HG03432 (cell line): ENCODE measurements at regions not wholly inside any gene's neighbourhood (a gene's known extent, or its start where the extent isn't known, plus 50 kb on each side); places are given as distances from the start of the nearest gene placed in this dataset.

Source experiments
- ATAC-seq: cut with Tn5 transposase; IDR thresholded peaks from one replicate; pipeline ENCODE4 v1.9.1; 2021; ENCODE audit warnings: mild to moderate bottlenecking, moderate library complexity; ENCODE audit not compliant: unreplicated experiment

DNA sequence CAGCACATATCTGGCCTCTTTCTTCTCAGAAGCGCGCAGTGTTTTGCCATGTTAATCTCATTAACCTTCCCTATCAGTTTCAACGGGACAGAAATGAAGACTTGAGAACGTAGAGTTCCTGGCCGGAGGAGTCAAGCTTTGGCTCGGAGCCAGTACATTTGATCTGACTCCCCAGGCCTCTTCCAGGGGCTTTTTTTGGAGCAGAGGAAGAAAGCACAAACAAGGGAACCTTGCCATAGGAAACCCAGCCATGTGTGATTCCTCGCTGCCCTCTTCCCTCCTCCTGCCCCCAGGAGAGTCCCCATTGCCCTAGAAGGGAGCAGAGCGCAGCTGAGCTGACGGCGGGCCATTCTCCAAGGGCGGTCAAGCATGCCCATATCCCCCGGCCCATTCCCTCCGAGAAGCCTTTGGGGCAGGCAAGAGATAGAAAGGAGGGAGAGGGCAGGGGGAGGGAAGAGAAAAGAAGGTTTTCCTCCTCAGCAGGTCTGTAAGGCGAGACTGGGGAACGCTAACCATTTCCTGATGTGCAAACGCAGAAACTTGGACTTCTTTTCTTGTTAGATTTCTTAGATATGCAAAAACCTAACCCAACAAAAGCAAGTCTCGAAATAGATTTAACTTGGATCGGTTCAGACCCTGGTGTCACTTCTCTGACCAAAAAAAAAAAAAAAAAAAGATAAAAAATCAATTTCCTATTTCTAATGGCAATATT is 63.7 kb upstream of the POU3F3 start:
- ATAC-seq = no peak

DNA sequence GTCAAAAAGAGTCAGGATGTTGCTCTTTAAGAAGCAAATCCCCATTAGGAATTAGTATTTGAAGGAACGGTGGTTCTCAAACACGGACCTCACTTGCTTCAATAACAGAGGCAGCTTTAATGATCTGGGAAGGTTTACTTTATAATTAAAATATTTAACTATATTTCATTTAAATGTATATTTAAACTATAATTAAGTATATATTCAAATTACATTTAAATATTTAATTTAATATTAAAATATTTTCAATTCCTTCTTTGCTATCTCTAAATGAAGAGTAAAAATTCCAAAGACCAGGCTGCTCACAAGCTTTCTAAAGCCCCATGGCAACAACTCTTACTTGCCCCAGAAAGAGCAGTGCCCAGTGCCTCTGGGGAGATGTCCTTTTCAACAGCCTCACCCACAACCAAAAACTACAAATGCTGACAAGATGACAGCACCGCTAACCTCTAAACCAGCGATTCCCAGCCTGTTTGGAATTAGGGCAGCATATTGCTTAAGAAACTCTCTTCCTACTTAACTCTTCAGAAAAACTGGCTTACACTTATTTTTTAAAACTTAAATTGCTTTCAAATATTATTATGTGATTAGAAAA is 62.9 kb upstream of the POU3F3 start:
- ATAC-seq = no peak

DNA sequence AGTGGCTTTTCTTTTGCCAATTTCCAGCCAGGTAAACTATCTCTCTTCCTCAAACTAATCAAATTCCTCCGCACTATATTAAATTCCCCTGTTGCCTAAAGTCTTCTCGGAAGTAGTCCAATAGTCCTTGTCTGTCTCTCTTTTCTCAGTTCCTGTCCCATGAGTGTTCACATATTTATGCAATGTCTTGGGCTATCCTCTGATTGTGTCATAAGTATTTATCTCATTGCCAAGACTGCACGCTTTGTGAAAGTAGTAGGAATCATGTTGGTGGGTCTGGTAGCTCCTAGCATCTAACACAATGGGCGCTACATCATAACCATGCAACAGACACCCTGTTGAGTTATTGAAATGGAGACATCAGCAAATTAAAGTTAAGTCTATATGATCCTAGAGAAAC is 59.9 kb upstream of the POU3F3 start:
- no peak for ATAC-seq

DNA sequence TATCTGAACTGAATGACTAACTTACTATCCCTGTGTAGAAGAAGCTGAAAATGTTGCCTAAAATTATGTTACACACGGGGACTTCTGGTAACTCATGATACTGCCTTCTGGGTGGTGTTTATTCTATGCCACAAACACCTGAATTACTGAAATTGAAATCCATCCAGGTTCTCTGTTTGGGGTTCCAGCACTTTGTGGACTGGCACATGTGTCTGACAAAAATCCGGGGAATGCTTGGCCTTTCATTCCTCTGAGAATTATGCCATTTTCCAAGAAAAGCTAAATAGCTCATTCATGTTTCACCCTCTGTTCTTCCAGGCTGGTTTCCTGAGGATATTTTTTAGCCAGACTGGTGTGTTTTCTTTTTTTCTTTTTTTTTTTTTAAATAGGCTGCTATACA is 59.5 kb upstream of the POU3F3 start:
- ATAC-seq = no peak
